GM21529 (cell line): ENCODE measurements at regions not wholly inside any gene's neighbourhood (a gene's known extent, or its start where the extent isn't known, plus 50 kb on each side); places are given as distances from the start of the nearest gene placed in this dataset.

Experiments
- ATAC-seq: cut with Tn5 transposase; IDR thresholded peaks from one replicate; pipeline ENCODE4 v1.9.1; 2021; ENCODE audit not compliant: unreplicated experiment

DNA sequence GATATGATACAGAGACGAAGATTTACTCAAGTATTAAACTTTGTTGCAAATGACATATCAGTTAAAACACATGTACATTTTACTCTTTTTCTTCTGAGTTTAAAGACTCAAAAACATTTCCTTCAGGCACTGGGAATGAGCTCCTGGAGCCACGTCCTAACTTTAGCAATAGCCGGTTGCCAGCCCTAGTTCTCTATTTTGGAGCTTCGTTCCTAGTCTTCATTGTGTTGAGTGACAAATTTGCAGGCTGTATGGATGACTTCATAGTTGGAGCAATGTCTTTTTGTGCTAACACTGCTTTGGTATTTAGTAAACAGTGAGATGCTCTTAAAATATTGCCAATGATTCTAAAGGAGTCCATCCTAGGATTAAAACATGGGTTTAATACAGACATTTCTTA is 190.9 kb downstream of the FAT4 start:
- no peak for ATAC-seq

DNA sequence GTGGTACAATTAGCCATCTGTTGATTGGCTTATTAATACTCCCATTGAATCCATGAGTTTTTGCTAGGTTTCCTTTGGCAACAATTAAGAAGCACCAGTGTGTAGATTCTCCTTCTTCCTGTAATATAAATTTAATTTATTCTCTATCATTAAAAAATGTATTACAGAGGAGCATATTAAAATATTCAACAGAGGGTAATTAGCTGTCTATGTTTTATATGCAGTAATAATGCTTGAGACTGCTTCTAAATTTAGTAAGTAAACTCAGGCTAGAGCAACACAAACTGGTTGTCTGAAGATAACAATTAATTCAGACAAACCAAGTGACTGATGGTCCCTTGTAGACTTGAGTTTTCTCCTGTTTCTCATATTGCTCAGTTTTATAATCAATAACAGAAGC is 192.4 kb downstream of the FAT4 start:
- ATAC-seq, result no peak

DNA sequence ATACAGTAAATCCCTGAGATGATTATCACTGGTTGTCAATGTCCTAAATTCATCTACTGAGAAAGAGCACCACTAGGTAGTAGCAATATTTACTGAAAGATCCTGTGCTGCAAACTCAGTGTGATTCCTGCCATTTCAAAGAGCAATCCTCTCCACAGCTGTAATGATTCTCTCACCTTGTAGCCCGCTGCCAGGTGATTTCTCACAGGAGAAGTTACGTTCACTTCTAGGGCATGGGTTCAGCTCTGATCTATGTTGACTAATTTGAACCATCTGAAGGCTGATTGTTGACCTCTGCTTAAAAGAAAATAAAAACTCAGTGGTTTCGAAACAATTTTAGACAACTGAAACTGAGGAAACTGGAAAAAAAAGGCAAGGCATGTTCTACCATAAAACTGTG is 197.0 kb downstream of the FAT4 start:
- no peak for ATAC-seq

DNA sequence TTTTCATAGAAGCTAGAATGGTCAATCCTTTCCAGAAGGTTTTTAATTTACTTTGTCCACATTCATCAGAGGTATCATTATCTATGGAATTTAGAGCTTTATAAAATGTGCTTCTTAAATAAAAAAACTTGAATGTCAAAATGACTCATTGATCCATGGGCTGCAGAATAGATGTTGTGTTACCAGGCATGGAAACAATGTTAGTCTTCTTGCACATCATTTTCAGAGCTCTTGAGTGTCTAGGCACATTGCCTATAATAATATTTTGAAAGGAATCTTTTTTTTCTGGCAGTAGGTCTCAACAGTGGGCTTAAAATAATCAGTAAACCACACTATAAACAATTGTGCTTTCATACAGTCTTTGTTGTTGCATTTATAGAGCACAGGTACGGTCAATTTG is 200.3 kb downstream of the FAT4 start:
- no peak for ATAC-seq

DNA sequence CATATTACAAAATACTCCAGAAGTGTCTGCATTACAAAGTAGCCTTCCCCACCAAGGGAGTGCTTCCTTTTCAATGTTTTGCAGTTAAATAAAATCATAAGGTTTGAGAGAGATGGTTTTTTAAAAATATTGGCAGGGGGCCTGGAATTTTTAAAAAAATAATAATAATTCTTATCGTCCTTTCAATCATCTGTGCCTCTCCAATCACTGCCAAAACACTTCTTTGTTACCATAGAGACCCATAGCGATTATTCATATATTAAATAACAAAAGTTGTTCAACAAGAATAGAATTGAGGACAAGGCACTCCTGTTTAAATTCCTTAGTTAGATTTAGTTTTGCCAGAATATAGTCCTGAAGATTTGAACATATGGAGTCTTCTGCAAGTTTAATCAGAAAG is 203.1 kb downstream of the FAT4 start:
- ATAC-seq, result no peak

DNA sequence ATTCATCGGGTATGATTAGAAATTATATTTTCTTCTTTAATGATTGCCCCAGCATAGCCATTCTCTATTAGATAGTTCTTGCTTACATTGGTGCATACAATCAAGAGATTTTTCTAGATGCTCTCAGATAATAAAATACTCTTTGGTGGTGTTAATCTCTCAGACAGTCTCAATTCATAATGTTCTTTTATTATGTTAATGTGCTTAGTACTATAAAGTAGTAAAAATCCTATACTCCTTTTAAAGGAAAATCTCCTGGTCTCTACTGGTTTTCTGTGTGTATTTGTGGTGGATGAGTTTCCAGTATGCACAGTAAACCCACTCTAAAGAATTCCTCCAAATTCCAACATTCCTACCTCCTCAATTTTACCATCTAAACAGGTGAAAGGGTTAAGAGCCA is 203.5 kb downstream of the FAT4 start:
- no peak for ATAC-seq

DNA sequence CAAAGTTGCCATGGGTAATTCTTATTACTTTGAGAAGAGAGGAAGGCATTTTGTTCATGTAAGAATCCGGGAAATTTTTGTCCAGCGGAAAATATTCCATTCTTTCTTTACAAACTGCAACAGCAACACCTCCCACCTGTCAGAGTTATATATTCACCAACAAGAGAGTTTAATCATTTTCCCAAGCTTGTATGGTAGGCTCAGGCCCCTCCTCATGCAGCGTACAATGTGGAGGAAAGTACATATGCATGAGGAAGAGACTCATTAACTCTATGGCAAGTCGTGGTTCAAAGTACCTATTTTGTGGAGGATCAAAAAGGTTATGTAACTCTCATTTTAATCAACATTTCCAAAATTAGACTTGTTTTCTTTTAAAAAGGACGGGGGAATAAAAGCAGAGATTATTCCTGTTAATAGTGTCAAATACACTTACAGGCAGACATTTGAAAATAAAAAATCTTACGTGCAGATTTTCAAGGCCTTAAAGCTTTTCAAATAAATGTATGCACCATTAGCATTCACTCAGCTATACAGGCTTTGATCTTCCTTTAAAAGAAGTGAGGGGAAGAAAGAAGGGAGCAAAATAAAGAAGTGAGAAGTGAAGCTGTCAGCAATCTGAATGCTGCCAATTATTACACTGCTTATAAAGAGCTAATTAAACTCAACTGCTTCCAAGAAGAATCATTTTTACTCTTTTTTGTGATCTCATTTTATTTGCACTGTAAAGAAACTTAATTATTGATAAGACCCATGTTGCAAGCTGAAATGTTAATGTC is 204.8 kb downstream of the FAT4 start:
- no peak for ATAC-seq

DNA sequence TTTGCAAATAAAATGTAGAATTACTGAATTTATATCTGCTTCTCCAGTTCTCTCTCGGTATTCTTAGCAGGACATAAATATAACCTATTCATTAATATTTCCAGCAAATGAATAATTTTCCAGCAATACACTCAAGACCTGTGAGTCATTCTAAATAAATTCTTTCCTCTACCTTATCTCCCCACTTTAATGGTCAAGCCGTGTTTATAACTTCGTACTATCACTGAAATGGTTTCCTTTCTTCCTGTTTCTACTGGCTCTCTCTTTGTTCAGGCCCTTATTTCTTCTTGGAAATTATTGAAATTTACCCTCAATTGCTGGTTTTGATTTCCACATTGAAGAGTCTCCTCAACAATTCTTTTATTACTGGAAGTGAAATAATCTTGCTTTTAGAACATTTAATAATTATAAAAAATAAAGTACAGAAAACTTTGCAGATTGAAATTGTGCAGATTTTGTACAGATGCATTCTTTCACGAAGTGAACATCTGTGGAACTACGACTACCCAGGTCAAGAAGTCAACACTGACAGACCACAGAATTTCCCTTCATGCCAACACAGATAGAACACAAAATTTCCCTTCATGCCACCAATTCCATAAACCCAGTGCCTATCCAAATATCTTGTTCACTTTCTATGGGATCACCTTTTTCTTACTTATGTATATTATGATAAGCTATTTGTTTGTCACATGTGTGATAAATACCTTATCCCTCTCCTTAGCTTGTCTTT is 205.7 kb downstream of the FAT4 start:
- no peak for ATAC-seq

DNA sequence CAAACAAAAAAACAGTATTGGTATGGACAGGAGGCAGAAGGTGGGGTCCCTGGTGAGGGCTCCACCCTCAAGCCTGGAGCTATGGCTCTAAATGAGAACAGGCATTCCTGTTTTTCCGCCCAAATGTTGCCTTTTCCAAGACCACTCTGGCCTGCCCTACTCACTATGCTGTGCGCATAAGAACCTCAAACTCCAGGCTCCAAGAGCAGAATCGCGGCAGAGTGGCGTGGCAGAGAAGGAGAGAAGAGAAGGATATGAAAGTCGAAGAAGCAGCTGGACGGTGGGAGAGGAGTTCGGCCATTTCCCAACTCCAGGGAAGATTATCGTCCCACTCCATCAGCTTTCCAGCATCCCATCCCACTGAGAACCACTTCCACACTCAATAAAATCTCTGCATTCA is 207.8 kb downstream of the FAT4 start:
- no peak for ATAC-seq

DNA sequence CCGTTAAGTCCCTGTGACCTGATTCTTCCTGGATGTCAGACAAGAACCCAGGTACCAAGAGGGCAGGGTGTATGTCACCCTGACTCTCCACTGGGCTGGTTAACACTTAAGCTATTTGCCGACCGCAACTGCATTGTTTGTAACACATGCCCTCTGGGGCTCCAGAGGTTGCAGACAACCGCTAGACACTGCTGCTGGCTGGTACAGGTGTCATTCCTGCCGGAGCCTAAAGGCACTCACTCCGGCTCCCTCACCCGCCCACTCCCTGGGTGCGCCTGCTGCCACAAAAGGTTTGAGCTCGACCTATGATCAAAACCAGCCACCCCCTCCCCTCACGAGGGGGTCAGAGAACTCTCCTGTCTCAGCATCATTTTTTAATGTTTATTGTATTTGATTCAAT is 208.2 kb downstream of the FAT4 start:
- ATAC-seq, result no peak

DNA sequence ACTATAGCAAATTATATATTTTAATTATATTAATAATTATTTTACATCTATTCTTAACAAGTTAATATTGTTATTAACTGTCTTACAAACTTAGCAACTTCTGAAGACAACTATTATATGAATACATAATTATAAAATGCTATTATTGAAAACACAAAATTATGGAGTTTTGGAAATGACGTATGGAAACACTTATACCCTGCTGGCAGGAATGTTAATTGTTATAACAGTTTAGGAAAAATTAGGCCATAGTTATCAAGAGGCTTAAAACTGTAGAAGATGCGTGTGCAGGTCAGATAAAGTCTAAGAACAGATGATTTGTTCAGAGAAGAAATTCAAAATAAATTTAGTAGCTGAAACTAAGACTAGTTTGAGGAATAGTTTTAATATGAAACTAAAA is 211.7 kb downstream of the FAT4 start:
- ATAC-seq, result no peak

DNA sequence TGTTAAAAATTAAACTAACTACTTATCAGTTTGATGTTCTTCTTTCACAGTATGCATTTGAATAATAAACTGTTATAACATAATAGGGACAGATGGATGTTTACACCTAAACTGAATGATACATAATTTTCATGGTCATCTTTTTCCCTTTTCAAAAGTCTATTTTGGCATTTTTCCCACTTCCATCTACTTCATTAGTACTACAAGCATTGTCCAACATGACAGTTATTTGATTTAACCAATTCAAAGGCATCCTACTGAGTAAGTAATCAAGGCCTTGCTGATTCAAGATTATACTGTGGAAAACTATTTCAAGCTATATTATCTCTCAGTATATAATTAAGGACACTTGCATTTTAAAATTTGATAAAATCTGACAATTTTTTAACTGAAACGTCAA is 212.9 kb downstream of the FAT4 start:
- ATAC-seq, result no peak

DNA sequence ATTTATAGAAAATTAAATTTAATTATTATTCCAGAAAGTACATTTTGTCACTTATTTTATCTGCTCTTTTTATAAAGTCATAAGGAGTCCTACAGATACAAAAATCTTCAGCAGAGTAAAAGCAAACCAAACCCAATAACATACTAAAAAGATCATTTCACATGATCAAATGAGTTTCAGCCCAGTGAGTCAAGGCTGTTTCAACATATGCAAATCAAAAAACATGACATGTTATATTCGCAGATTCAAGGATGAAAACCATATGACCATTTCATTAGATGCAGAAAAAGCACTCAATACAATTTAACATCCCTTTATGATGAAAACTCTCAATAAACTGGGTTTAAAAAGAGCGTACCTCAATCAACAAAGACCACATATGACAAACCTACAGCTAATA is 214.3 kb downstream of the FAT4 start:
- ATAC-seq, result no peak

DNA sequence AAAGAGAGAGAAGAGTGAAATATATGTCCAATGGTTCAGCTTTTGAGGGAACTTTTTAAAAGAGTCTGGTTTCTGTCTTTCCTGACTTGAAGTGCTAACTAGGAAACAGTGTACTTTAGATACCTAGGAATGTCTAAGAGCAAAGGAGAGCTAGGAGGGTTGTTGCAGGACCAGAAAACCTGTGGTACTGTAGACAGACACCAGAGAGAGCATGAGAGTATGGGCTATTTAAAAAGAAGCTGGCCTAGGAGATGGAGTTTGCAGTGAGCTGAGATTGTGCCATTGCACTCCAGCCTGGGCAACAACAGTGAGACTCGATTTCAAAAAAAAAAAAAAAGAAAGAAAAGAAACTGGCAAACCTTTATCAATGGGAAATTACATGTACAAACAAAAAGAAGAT is 223.9 kb downstream of the FAT4 start:
- no peak for ATAC-seq

DNA sequence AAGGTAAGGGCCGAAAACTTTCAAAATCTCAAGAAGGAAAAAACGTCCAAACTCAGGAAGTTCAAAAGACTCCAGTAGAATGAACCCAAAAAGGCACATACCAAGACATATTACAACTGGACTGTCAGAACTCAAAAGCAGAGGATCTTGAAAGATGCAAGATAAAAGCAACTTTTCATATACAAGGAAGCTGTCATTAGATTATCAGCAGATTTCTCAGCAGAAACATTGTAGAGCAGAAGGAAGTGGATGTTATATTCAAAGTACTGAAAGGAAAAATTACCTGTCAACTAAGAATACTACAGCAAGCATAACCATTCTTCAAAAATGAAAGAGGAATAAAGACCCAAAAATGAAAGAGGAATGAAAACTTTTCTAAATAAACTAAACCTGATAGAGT is 224.9 kb downstream of the FAT4 start:
- no peak for ATAC-seq

DNA sequence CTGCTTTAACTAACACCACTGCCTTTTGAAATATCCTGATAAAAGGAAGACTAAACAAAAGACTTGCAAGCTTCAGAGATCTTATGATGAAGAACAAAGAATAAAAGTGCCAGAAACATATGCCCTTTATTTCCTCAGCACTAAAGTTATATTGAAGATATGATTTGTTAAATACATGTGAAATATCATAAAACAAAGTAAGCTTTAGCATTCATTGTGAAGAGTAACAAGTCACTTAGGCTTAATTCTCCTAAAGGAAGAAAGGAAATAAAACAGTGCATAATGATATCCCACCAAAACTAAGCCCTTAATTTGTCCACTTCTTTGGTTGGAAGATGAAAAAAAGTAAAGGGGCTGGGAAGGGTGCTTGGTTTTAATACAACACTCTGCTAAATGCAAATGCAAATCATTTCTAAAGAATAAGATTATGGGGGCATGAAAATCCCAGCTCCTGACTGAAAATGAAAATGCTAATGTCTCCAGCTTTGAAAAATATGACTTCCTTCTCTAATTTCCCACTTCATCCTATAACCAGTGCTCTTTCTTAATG is 227.2 kb downstream of the FAT4 start:
- no peak for ATAC-seq

DNA sequence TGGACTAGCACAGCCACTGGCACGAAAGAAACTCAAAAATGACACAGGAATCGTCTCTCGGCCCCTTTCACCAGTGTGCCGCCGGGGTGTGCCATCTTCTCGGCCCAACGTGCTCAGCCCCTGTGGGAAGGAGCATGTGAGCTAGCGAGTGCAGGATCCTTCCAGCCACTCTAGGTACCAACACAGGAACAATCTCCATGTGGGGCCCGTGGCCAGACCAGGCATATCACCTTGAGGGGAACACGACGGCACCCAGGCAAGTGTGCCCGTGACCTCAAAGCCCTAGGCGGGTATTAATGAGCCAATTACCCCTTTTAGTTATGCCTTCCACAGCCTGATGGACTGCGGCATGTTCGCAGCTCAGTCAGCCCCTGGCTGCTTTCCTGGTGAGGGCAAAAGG is 231.5 kb downstream of the FAT4 start:
- no peak for ATAC-seq

DNA sequence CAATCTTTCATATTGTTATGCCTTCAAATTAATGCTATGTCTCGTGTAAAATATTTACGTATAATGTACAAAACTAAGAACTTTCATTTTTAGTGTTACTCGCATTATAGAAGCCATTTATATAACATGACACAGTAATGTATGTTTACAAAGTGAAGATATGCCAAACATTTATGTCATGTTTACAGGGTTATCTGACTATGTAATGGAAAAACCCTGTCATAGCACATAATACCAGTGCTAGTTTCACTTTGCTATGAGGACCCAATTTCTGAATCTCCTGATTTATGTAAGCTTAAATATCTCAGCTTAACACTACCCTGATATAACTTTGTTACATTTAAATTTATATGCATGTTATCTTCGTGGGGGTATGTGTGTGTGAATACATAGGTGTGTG is 233.1 kb downstream of the FAT4 start:
- no peak for ATAC-seq

DNA sequence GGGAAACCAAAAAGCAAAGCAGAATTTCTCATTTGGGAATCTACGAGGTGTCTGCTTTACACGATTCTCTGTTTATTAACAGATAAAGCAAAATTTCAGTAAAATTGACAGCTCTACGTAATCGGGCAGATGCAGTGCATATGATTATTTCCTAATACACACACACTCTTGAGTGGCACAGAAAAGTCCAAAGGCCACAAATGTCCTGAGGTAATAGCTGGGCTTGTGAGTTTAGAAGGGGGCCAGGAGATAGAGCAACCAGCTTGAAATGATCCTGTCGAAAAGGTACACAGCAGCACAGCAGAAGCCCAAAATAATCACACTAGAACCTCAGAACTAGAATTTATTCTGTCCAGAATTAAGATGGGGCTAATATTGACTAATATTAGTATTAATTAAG is 236.0 kb downstream of the FAT4 start:
- no peak for ATAC-seq

DNA sequence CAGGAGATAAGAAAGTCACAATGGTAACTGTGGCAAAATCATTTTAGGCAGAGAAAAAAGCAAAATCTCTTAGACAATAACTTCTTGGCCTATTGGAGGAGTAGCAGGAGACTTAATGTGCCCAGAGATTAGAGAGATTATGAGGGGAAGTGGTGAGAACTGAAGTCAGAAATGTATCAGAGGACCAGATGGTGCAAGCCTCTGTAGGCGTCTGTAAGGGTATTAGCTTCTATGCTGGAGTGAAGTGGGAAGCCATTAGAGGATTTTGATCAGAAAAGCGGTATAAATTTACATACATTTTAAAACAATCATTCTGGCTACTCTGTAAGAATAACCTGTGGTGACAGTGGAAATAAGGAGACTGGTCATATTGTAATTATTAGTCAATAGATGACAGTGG is 236.7 kb downstream of the FAT4 start:
- no peak for ATAC-seq

DNA sequence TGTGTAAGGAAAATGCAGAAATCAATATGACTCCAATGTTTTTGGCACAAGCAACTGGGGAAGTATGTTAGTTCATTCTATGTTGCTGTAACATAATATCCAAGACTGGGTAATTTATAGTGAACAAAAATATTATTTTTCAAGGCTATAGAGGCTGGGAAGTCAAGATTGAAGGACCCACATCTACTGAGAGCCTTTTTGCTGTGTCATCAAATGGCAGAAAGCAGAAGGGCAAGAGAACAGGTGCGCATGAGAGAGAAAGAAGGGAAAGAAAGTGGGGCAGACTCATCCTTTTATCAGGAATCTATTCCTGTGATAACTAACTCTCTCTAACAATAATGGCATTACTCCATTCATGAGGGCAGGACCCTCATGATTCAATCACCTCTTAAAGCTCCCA is 237.2 kb downstream of the FAT4 start:
- no peak for ATAC-seq

DNA sequence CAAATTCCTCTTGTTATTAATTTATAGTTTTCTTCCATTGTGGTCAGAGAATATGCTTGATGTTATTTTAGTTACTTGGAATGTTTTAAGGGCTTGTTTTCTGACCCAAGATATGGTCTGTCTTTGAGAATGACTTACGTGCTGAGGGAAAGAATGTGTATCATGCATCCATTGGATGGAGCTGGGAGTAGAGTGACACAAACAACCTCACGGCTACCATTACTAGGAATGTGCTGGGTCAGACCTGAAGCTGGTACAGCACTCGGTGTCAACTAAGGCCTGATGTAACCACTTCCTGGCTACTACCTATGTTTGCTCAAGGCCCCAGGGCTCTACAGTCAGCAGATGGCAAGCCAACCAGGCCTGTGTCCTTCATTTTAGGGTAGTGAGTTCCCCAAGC is 257.8 kb downstream of the FAT4 start:
- ATAC-seq, result no peak

DNA sequence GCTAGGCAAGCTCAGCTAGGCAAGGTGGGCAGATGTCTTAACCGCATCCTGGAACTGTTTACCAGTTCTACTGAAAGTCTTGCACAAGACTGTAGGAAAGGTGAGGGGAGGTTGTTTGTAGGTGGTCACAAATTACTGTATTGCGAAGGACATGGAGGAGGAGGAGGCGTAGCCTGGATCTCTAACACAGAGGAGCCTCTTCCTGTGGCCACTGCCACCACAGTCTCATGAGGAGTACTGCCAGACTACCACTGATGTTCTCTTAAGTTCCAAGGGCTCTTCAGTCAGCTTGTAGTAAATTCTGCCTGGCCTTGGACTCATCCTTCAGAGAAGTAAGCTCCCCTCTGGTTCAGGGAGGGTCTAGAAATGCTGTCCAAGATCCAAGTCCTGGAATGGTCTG is 258.6 kb downstream of the FAT4 start:
- ATAC-seq, result no peak
